ENCODE measurements at regions not wholly inside any gene's neighbourhood (a gene's known extent, or its start where the extent isn't known, plus 50 kb on each side); places are given as distances from the start of the nearest gene placed in this dataset.

- TF ChIP-seq CTCF (conservative IDR thresholded peaks at IDR 0.05; ENCODE audit: low read length) (no peak), EZH2phosphoT487 (IDR thresholded peaks at IDR 0.05; ENCODE audit: borderline replicate concordance, low read depth, low read length) (no peak)
Observed at GRCh38 chr14:82521191-82521590, 987.5 kb upstream of the SEL1L start.

All from OCI-LY7 (cell line).